Karpas-422 (cell line): ENCODE measurements at regions not wholly inside any gene's neighbourhood (a gene's known extent, or its start where the extent isn't known, plus 50 kb on each side); places are given as distances from the start of the nearest gene placed in this dataset.

Experiments
- DNase-seq: peaks from one replicate; pipeline ENCODE4 v3.0.0-alpha.2; 2015
- H2AFZ ChIP-seq: fragments of 200-600 bp; sonication (generic); 2 replicates; pipeline ENCODE4 v1.6.1; 2014; ENCODE audit warnings: antibody characterized with exemption, low read length, mixed read lengths
- H3K27ac ChIP-seq: fragments of 200-600 bp; sonication (generic); 2 replicates; pipeline ENCODE4 v1.5.1; 2014; ENCODE audit warnings: mild to moderate bottlenecking, low read length, moderate library complexity
- H3K27me3 ChIP-seq: fragments of 200-600 bp; sonication (generic); 2 replicates; pipeline ENCODE4 v1.6.1; 2014; ENCODE audit warnings: low read length, mixed read lengths
- H3K36me3 ChIP-seq: fragments of 200-600 bp; sonication (generic); 2 replicates; pipeline ENCODE4 v1.6.1; 2014; ENCODE audit warnings: low read length, mixed read lengths; ENCODE audit not compliant: insufficient read depth
- H3K4me1 ChIP-seq: fragments of 200-600 bp; sonication (generic); 2 replicates; pipeline ENCODE4 v1.6.1; 2014; ENCODE audit warnings: mild to moderate bottlenecking, low read length, mixed read lengths
- H3K4me2 ChIP-seq: fragments of 200-600 bp; sonication (generic); 2 replicates; pipeline ENCODE4 v1.6.1; 2014; ENCODE audit warnings: low read length, low read depth, mild to moderate bottlenecking; ENCODE audit not compliant: poor library complexity, severe bottlenecking
- H3K4me3 ChIP-seq: fragments of 200-600 bp; sonication (generic); 2 replicates; pipeline ENCODE4 v1.5.1; 2014; ENCODE audit warnings: mild to moderate bottlenecking, antibody characterized with exemption, low read length, mixed read lengths
- H3K79me2 ChIP-seq: fragments of 200-600 bp; sonication (generic); 2 replicates; pipeline ENCODE4 v1.6.1; 2014; ENCODE audit warnings: mild to moderate bottlenecking, low read length, mixed read lengths
- H3K9ac ChIP-seq: fragments of 200-600 bp; sonication (generic); 2 replicates; pipeline ENCODE4 v1.6.0; 2014; ENCODE audit warnings: low read length
- H3K9me2 ChIP-seq: fragments of 200-600 bp; sonication (generic), shearing (Covaris generic); replicated peaks from 2 replicates; pipeline ENCODE4 v1.6.0; 2014; ENCODE audit warnings: mild to moderate bottlenecking, low read length, moderate library complexity; ENCODE audit not compliant: insufficient read depth
- H3K9me3 ChIP-seq: fragments of 300-700, 200-600 bp; sonication (generic); 2 replicates; pipeline ENCODE4 v1.6.1; 2014; ENCODE audit warnings: low read length, mixed read lengths
- H4K20me1 ChIP-seq: fragments of 200-600 bp; sonication (generic); 2 replicates; pipeline ENCODE4 v1.6.1; 2014; ENCODE audit warnings: mild to moderate bottlenecking, antibody characterized with exemption, low read length, low read depth; ENCODE audit not compliant: insufficient read depth

DNA sequence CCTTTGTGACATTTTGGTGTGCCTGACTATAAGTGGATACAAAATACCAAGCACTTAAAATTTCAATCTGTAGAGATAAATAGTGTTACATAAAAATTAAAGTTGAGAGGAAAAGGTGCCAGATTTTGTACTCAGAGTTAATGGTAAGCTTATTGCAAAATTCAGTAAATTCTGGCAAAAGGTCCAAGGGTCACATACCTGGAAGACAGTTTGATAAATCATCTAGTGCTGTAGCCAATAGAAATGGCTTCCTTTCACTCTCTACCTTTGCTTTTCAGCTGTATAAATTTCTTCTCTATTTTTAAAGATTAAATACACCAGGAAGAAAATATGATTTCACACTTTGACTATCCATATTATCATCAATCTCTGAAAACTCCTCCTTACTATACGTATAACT lies 690.2 kb upstream of the NRSN1 start:
- Histone ChIP-seq H3K9me2 (no peaks in the 10 kb centered on the region), H3K4me2 (no peak overlapping the region), H3K36me3 (no peaks in the 10 kb centered on the region), H3K9me3 (no peaks in the 10 kb centered on the region), H3K79me2 (no peaks in the 10 kb centered on the region), H3K27ac (no peak overlapping the region), H4K20me1 (no peaks in the 10 kb centered on the region), H3K9ac (no peak overlapping the region), H3K27me3 (no peaks in the 10 kb centered on the region), H3K4me1 (no peaks in the 10 kb centered on the region), H3K4me3 (no peak overlapping the region), H2AFZ (no peak overlapping the region)
- no peak for DNase-seq

DNA sequence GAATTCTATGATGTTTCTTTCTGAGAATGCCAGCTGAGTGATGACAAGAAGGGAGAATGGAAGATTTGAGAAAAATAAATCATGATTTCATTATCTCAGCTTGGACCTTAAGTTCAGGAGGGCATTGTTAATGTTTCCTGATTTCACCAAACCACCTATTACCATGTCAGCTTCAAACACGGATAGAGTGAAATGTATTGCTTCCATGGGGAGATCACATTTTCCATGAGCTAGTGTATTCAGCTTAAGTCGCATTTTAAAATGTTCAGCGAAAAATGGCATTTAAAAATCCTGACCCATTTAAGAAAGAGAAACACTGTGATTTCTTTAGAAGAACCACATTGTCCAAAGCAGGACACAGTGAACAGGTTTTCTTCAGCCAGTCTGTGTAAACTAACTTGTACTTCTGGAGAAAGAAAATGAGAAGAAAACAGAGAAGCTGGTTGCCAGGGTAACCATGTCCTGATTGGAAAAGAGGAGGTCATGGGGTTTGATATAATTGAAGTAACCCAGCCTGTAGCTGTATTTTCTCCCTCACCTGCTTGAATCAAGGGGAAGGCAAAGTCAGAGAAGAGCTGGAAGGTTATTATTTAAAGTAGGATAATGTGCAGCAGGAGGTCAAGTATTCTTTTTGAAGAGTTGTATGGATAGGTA lies 684.1 kb upstream of the NRSN1 start:
- no peaks in the 10 kb centered on the region for H4K20me1 ChIP-seq
- H3K27ac ChIP-seq, result no peak overlapping the region
- no peak overlapping the region for H3K4me2 ChIP-seq
- DNase-seq, result no peak
- H3K4me3 ChIP-seq, result no peak overlapping the region
- no peaks in the 10 kb centered on the region for H3K79me2 ChIP-seq
- no peaks in the 10 kb centered on the region for H3K36me3 ChIP-seq
- no peaks in the 10 kb centered on the region for H3K9me2 ChIP-seq
- H2AFZ ChIP-seq, result no peak overlapping the region
- no peaks in the 10 kb centered on the region for H3K27me3 ChIP-seq
- H3K9ac ChIP-seq, result no peak overlapping the region
- no peaks in the 10 kb centered on the region for H3K4me1 ChIP-seq
- H3K9me3 ChIP-seq, result no peaks in the 10 kb centered on the region

- H4K20me1 ChIP-seq, result no peaks in the 10 kb centered on the region
- no peaks in the 10 kb centered on the region for H3K36me3 ChIP-seq
- H3K4me1 ChIP-seq, result no peaks in the 10 kb centered on the region
Observed at GRCh38 chr6:23445157-23445710, 680.8 kb upstream of the NRSN1 start.

GRCh38 chr6:23446469-23446967 lies 679.5 kb upstream of the NRSN1 start:
- Histone ChIP-seq H3K36me3 (no peaks in the 10 kb centered on the region), H3K9ac (no peak overlapping the region), H3K79me2 (no peaks in the 10 kb centered on the region), H3K9me2 (no peaks in the 10 kb centered on the region), H4K20me1 (no peaks in the 10 kb centered on the region), H3K4me1 (no peaks in the 10 kb centered on the region), H3K4me3 (no peak overlapping the region), H2AFZ (no peak overlapping the region), H3K27me3 (no peaks in the 10 kb centered on the region), H3K9me3 (no peaks in the 10 kb centered on the region), H3K27ac (no peak overlapping the region), H3K4me2 (no peak overlapping the region)
- DNase-seq, result no peak

More at GRCh38 chr6:23445157-23445710, 680.8 kb upstream of the NRSN1 start:
- DNase-seq, result no peak
- H3K9me3 ChIP-seq, result no peaks in the 10 kb centered on the region
- H3K9ac ChIP-seq, result no peak overlapping the region
- H3K4me3 ChIP-seq, result no peak overlapping the region
- H3K79me2 ChIP-seq, result no peaks in the 10 kb centered on the region
- no peak overlapping the region for H3K4me2 ChIP-seq
- H3K27ac ChIP-seq, result no peak overlapping the region
- H3K27me3 ChIP-seq, result no peaks in the 10 kb centered on the region
- H3K9me2 ChIP-seq, result no peaks in the 10 kb centered on the region
- no peak overlapping the region for H2AFZ ChIP-seq

- H3K27ac ChIP-seq, result no peak overlapping the region
- no peaks in the 10 kb centered on the region for H3K79me2 ChIP-seq
- H3K36me3 ChIP-seq, result no peaks in the 10 kb centered on the region
- DNase-seq, result no peak
- H4K20me1 ChIP-seq, result no peaks in the 10 kb centered on the region
- no peak overlapping the region for H3K4me2 ChIP-seq
- H3K27me3 ChIP-seq, result no peaks in the 10 kb centered on the region
- no peaks in the 10 kb centered on the region for H3K9me2 ChIP-seq
- H3K9ac ChIP-seq, result no peak overlapping the region
- H3K4me3 ChIP-seq, result no peak overlapping the region
- no peaks in the 10 kb centered on the region for H3K4me1 ChIP-seq
- no peaks in the 10 kb centered on the region for H3K9me3 ChIP-seq
- no peak overlapping the region for H2AFZ ChIP-seq
Observed at GRCh38 chr6:23447731-23448130, 678.3 kb upstream of the NRSN1 start.

GRCh38 chr6:23448281-23448680 lies 677.7 kb upstream of the NRSN1 start:
- H3K4me2 ChIP-seq, result no peak overlapping the region
- H3K4me3 ChIP-seq, result no peak overlapping the region
- H3K9me2 ChIP-seq, result no peaks in the 10 kb centered on the region
- no peaks in the 10 kb centered on the region for H3K79me2 ChIP-seq
- DNase-seq, result no peak
- no peaks in the 10 kb centered on the region for H3K4me1 ChIP-seq
- H2AFZ ChIP-seq, result no peak overlapping the region
- no peaks in the 10 kb centered on the region for H4K20me1 ChIP-seq
- no peaks in the 10 kb centered on the region for H3K36me3 ChIP-seq
- H3K9ac ChIP-seq, result no peak overlapping the region
- H3K27me3 ChIP-seq, result no peaks in the 10 kb centered on the region
- no peaks in the 10 kb centered on the region for H3K9me3 ChIP-seq
- H3K27ac ChIP-seq, result no peak overlapping the region

DNA sequence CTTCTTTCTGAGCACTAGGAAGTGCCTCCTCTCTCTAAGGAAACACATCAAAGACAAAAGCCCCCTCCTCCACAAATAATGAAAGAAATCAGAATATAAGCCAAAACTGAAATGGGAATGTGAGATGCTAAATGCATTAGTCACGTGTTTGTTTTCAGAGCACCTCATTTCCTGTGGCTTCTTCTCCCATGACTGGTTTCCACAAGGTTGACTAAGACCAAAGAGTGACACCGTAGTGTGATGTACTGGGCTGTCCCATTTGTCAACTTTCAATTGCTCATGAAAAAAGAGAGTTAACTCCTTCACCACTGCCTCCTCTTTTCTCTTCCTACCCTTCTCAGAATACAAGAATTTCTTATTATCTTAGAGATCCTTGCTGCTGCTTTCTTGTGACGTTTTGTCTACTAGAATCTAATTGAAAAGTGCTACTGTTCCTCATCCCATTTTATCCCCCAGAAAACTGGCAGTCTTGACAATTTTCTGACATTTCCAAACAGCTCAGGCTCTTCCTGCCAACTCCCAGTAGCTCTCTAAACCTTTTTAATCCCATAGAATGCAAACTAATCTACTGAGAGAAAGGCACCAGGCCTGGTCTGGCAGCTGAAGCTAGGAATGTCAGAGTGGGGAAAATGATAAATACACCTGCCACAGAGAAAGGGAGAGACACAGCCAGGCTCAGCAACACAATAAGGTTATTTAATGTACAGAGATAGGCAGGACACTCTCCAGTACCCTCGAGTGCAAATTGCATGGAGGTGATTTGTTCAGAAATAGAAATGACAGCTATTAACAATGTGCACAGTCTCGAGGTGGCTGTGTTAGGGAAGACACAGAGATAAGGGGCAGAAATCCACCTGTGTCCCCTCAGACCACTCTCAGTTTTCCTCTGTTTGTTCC lies 671.7 kb upstream of the NRSN1 start:
- H4K20me1 ChIP-seq, result no peaks in the 10 kb centered on the region
- H3K9me3 ChIP-seq, result no peaks in the 10 kb centered on the region
- H3K79me2 ChIP-seq, result no peaks in the 10 kb centered on the region
- H3K36me3 ChIP-seq, result no peaks in the 10 kb centered on the region
- no peak overlapping the region for H3K9ac ChIP-seq
- H3K9me2 ChIP-seq, result no peaks in the 10 kb centered on the region
- no peak for DNase-seq
- H3K27me3 ChIP-seq, result no peaks in the 10 kb centered on the region
- H3K27ac ChIP-seq, result no peak overlapping the region
- no peak overlapping the region for H3K4me3 ChIP-seq
- no peak overlapping the region for H2AFZ ChIP-seq
- no peak overlapping the region for H3K4me2 ChIP-seq
- H3K4me1 ChIP-seq, result no peaks in the 10 kb centered on the region

- DNase-seq, result no peak
- H3K9me2 ChIP-seq, result no peaks in the 10 kb centered on the region
- no peak overlapping the region for H2AFZ ChIP-seq
- no peak overlapping the region for H3K4me3 ChIP-seq
- H3K27ac ChIP-seq, result no peak overlapping the region
- no peak overlapping the region for H3K4me2 ChIP-seq
- H3K27me3 ChIP-seq, result no peaks in the 10 kb centered on the region
- H3K79me2 ChIP-seq, result no peaks in the 10 kb centered on the region
- H3K36me3 ChIP-seq, result no peaks in the 10 kb centered on the region
- H4K20me1 ChIP-seq, result no peaks in the 10 kb centered on the region
- no peak overlapping the region for H3K9ac ChIP-seq
- H3K9me3 ChIP-seq, result no peaks in the 10 kb centered on the region
- no peaks in the 10 kb centered on the region for H3K4me1 ChIP-seq
Observed at GRCh38 chr6:23455754-23456153, 670.3 kb upstream of the NRSN1 start.
